Stimulated activated CD4-positive, alpha-beta T cell treated with anti-CD3 and anti-CD28 coated beads, Interleukin-4, amount 100 ng/mL, for 4 hours (primary cell): ENCODE measurements at regions not wholly inside any gene's neighbourhood (a gene's known extent, or its start where the extent isn't known, plus 50 kb on each side); places are given as distances from the start of the nearest gene placed in this dataset.
"Not testable (repeated sequence)": the region's sequence is repeated elsewhere in the genome, so short reads cannot be mapped to it uniquely, and the experiment has no call there.

ENCODE experiments used
- DNase-seq, 2 experiments: peaks; one replicate each; pipeline ENCODE4 v3.0.0-alpha.2; 2020

GRCh38 chr4:4663028-4663427 is 121.2 kb upstream of the STX18 start:
- no peak for DNase-seq

GRCh38 chr4:4662230-4662629 is 120.4 kb upstream of the STX18 start:
- DNase-seq: no peak

- DNase-seq: no peak
Observed at GRCh38 chr4:4659871-4660651, 118.2 kb upstream of the STX18 start.

GRCh38 chr4:4658052-4658451 is 116.2 kb upstream of the STX18 start:
- no peak for DNase-seq

DNA sequence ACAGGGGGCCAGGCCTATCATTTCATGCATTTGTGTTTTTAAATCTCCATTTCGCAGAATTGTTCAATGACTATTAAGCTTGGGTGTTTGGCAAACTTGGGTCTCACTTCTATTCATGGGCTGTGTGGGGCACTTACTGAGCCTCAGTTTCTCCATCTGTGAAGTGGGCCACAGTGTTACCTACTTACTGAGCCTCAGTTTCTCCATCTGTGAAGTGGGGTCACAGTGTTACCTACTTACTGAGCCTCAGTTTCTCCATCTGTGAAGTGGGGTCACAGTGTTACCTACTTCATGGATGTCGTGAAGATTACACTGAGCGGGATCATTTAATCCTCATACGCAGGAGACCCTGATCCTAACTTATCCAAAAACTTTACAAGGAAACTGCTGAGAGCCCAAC is 115.1 kb upstream of the STX18 start:
- DNase-seq: no peak

DNA sequence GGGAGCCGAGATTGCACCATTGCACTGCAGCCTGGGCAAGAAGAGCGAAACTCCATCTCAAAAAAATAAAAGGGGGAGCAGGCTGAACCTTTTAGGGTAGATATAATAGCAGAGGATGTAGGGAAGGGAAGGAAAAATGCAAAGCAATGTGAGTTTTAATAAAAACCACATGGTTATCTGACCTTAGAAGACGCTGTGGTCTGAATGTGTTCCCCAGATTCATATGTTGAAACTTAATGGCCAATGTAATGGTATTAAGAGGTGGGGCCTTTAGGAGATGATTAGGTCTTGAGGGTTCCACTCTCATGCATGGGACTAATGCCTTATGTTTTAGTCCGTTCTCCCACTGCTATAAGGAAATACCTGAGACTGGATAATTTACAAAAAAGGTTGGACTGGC is 114.1 kb upstream of the STX18 start:
- no peak for DNase-seq

DNA sequence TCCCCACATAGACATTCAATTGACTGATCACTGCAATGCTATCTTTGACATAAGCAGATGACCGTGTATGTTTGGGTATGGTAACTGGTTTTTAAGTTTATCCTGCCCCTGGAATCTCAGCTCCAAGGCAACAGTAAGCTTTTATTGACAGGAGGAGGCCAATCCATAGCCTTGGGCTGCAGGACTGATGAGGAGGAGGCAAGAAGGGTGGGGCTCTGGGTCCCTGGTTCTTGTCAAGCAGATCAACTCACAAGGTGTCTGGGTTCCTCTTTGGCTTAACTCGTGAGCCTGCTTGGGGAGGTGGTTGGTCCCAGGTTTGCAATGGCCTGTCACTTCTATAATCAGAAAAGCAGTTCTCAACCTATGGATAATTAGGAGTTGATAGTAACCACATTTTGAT is 113.2 kb upstream of the STX18 start:
- no peak for DNase-seq

GRCh38 chr4:4651811-4652755 is 110.2 kb upstream of the STX18 start:
- no peak for DNase-seq

- DNase-seq: no peak
Observed at GRCh38 chr4:4647041-4647440, 105.2 kb upstream of the STX18 start.

GRCh38 chr4:4645743-4646142 is 103.9 kb upstream of the STX18 start:
- no peak for DNase-seq

- DNase-seq: not testable (repeated sequence)
Observed at GRCh38 chr4:4644277-4644676, 102.4 kb upstream of the STX18 start.

DNA sequence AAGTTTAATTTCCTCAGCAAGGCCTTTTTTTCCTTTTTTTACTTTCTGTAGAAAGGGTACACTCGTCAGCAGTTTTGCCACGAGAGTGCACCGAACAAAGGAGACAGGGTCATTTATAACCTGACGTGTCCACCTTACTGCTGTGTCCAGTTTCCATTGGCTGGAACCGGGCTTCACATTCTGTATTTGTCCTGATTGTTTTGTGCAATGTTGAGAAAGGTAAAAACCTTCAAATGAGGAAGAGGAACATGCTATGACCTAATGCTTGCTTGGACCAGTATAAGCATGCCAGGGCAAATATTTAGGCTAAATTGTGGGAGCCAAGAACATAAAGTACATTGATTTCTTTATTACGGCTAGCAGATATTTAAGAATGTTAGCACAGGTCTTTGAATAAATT is 101.9 kb upstream of the STX18 start:
- not testable (repeated sequence) for DNase-seq

GRCh38 chr4:4643306-4643705 is 101.5 kb upstream of the STX18 start:
- DNase-seq: no peak

DNA sequence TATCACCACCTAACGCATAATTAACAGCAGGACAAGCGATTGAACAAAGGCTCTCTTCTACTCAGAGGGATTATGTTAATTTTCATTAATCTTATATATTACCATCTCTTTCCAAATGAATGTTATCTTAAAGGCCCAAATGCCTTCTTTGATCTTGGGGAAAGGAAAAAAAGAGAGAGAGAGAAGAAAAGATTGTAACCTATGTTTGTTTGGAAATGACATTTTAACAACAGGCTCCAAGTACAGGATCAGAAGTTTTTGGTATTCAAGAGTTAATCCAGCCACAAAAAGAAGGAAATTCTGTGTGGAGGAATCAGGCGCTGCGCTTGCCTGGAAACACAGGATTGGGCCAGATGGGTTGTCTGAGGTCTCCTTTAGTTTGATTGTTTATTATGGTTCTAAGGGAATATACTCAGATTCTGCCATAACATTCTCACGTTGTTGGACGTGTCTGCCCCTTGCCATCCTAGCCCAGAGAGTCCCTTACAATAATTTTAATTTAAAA is 100.7 kb upstream of the STX18 start:
- DNase-seq: no peak

GRCh38 chr4:4641661-4642495 is 100.0 kb upstream of the STX18 start:
- no peak for DNase-seq

DNA sequence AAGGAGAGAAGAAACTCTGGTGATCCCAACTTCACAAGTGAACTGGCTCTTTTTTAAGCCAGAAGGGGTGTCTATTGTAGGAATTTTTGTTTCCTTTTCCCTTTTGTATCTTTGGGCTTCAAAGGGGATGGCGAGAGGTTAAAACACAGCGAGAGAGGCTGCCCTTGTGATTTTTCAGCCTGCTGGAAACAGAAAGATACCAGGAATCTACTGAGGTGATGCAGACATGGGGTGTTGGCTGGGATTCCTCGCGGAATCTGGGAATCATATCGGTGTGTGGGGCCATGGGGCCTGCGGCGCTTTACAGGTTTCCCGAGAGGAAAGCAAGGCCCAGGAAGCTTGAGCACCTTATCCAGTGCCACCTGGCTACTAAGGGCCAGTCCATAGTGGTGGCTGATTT is 99.4 kb upstream of the STX18 start:
- DNase-seq: no peak

DNA sequence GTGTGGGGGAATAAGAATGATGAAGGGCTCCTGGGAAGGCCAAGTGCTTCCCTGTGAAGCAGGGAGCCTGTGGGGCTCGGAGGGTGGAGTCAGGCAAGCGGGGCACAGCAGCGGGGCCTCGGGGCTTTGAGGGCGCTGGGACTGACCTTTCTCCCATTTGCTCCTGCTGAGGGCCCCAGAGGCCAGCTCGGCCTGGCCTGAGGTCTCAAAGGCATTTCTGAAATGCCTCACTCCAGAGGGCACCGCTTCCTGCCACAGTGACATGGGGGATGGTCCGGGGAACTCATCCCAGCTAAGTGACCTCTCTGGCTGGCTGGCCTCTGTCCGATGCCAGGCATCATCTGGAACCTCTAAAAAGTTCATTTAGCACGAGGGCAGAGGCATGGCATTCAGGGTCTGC is 98.8 kb upstream of the STX18 start:
- DNase-seq: no peak

DNA sequence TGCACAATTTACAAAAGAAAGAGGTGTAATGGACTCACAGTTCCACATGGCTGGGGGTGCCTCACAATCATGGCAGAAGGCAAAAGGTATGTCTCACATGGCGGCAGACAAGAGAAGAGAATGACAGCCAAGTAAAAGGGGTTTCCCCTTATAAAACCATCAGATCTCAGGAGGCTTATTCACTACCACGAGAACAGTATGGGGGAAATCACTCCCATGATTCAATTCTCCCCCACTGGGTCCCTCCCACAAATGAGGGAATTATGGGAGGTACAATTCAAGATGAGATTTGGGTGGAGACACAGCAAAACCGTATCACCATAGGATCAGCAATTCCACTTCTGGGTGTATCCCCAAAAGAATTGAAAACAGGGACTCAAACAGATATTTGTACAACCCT is 97.5 kb upstream of the STX18 start:
- DNase-seq: no peak

DNA sequence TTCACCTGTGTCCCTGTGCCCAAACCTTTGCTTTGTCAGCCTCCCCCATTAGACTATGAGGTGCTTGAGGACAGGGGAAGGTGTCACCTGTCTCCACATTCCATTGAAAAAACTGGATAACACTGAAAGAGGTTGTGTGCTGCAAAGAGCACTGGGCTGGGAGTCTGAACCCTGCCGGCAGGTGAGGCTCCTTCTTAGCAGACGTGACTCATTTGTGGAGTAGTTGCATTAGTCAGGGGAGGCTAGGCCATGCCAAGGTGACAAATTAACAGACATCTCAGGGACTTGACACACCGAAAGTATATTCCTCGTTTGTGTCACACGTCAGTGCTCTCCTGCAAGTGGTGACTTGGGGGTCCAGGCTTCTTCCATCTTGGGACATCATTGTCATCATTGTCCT is 95.9 kb upstream of the STX18 start:
- no peak for DNase-seq

GRCh38 chr4:4633431-4633830 is 91.6 kb upstream of the STX18 start:
- no peak for DNase-seq

- no peak for DNase-seq
Observed at GRCh38 chr4:4631150-4631549, 89.3 kb upstream of the STX18 start.

- DNase-seq: no peak
Observed at GRCh38 chr4:4627906-4628305, 86.1 kb upstream of the STX18 start.

DNA sequence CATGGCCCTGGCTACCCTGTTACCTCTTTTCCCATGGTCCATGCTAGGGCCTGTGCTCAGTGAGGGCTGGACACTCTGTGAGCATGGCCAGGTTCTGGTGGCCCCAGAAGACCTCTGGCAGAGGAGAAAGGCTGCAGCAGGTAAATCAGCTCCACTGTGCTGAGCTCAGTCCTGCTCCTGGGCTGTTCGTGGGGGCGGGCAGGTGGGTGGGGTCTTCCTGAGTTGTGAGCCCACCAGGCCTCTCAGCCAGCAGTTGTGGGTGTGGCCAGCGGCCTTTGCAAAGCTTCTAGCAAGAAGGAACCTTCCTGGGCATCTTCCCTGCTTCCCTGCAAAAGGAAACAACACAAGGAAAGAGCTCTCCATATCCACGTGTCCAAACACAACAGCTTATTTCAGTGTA is 85.3 kb upstream of the STX18 start:
- no peak for DNase-seq
